H1 (cell line): ENCODE measurements at regions not wholly inside any gene's neighbourhood (a gene's known extent, or its start where the extent isn't known, plus 50 kb on each side); places are given as distances from the start of the nearest gene placed in this dataset.
"Not testable (repeated sequence)": the region's sequence is repeated elsewhere in the genome, so short reads cannot be mapped to it uniquely, and the experiment has no call there.

ENCODE experiments used
- CTCF ChIA-PET: fragments of 300-600 bp; sonication (Branson Sonifier 250); formaldehyde crosslinking; loops from one replicate; lab custom pipeline; 2021; ENCODE audit not compliant: partially characterized antibody; lab: Charles Lee
- POLR2A ChIA-PET: fragments of 300-600 bp; sonication (Branson Sonifier 250); formaldehyde crosslinking; loops from one replicate; lab custom pipeline; 2021; ENCODE audit warnings: inconsistent platforms; ENCODE audit not compliant: partially characterized antibody; lab: Charles Lee
- DNase-seq, 2 experiments: peaks; one replicate each; pipeline versions ENCODE4 v3.0.0 to v3.0.0-alpha.2; 2010 to 2022; ENCODE audit warnings: low spot score in 2 of 2, low read depth in 1 of 2, mixed read lengths in 1 of 2
- FAIRE-seq: peaks from 2 replicates; lab custom pipeline; 2011; peaks lifted over from hg19 to GRCh38; lab: Jason Lieb, UNC
- H2AFZ ChIP-seq: 2 replicates; pipeline ENCODE4 v1.8.1; 2012; ENCODE audit warnings: low read length, inconsistent platforms
- H2AK5ac ChIP-seq: 2 replicates; pipeline ENCODE4 v1.6.1; 2013; ENCODE audit warnings: low read depth, low read length
- H2BK120ac ChIP-seq: replicated peaks from 2 replicates; pipeline ENCODE3; 2013; ENCODE audit warnings: low read depth, low read length, inconsistent platforms
- H2BK12ac ChIP-seq: 2 replicates; pipeline ENCODE4 v1.6.1; 2013; ENCODE audit warnings: low read depth, low read length
- H2BK15ac ChIP-seq: 2 replicates; pipeline ENCODE4 v1.6.1; 2013; ENCODE audit warnings: low read length
- H2BK20ac ChIP-seq: 2 replicates; pipeline ENCODE4 v1.6.1; 2013; ENCODE audit warnings: low read length
- H2BK5ac ChIP-seq: 2 replicates; pipeline ENCODE4 v1.6.1; 2013; ENCODE audit warnings: low read depth, low read length
- H3K14ac ChIP-seq: 2 replicates; pipeline ENCODE4 v1.6.1; 2013; ENCODE audit warnings: inconsistent platforms; ENCODE audit not compliant: insufficient read length
- H3K18ac ChIP-seq: 2 replicates; pipeline ENCODE4 v1.6.1; 2013; ENCODE audit warnings: low read length; ENCODE audit errors: extremely low read depth
- H3K23ac ChIP-seq: 2 replicates; pipeline ENCODE4 v1.6.1; 2013; ENCODE audit warnings: inconsistent platforms; ENCODE audit not compliant: insufficient read length
- H3K23me2 ChIP-seq: 2 replicates; pipeline ENCODE4 v1.6.1; 2013; ENCODE audit warnings: low read depth, low read length
- H3K27ac ChIP-seq: 2 replicates; pipeline ENCODE4 v1.6.1; 2011; ENCODE audit warnings: low read depth, low read length, inconsistent platforms
- H3K27me3 ChIP-seq, 4 experiments: replicated peaks in 1 of 4; 1 replicate in 1 of 4; 2 replicates in 3 of 4; pipeline versions ENCODE4 v1.6.1 to v1.8.1; 2011 to 2013; ENCODE audit warnings: low read length in 3 of 4, mild to moderate bottlenecking in 3 of 4, inconsistent platforms in 2 of 4, mixed read lengths in 2 of 4, moderate library complexity in 1 of 4; ENCODE audit not compliant: control insufficient read depth in 3 of 4, insufficient read depth in 3 of 4; ENCODE audit errors: extremely low read depth in 1 of 4
- H3K36me3 ChIP-seq, 4 experiments: 2 replicates each; pipeline versions ENCODE4 v1.6.1 to v1.8.1; 2011 to 2013; ENCODE audit warnings: mild to moderate bottlenecking in 4 of 4, low read length in 3 of 4, moderate library complexity in 2 of 4, control low read depth in 1 of 4, inconsistent platforms in 1 of 4; ENCODE audit not compliant: insufficient read depth in 4 of 4, control insufficient read depth in 2 of 4
- H3K4ac ChIP-seq: replicated peaks from 2 replicates; pipeline ENCODE3; 2013; ENCODE audit warnings: low read length, low read depth, mixed read lengths, inconsistent platforms; ENCODE audit not compliant: insufficient read length
- H3K4me1 ChIP-seq, 4 experiments: replicated peaks in 1 of 4; 1 replicate in 1 of 4; 2 replicates in 3 of 4; pipeline versions ENCODE4 v1.6.1 to v1.8.1; 2011 to 2013; ENCODE audit warnings: low read length in 3 of 4, inconsistent platforms in 2 of 4, mixed read lengths in 1 of 4; ENCODE audit not compliant: insufficient read depth in 4 of 4, control insufficient read depth in 3 of 4
- H3K4me2 ChIP-seq, 2 experiments: 2 replicates each; pipeline versions ENCODE4 v1.6.1 to v1.8.1; 2011 to 2013; ENCODE audit warnings: low read depth in 2 of 2, low read length in 2 of 2, control low read depth in 1 of 2, inconsistent platforms in 1 of 2, mild to moderate bottlenecking in 1 of 2; ENCODE audit not compliant: insufficient read depth in 1 of 2
- H3K4me3 ChIP-seq, 4 experiments: fragments of 200-600, 300-600 bp in 1 of 4; sonication (generic), shearing (Covaris generic), sonication (Bioruptor Twin) in 1 of 4; 2 replicates each; pipeline versions ENCODE4 v1.5.1 to v1.8.1; 2011 to 2016; ENCODE audit warnings: low read length in 4 of 4, low read depth in 3 of 4, control low read depth in 2 of 4, inconsistent platforms in 2 of 4, mild to moderate bottlenecking in 2 of 4, mixed read lengths in 1 of 4, moderate library complexity in 1 of 4; ENCODE audit not compliant: insufficient read depth in 2 of 4; ENCODE audit errors: extremely low read depth in 1 of 4
- H3K56ac ChIP-seq: replicated peaks from 2 replicates; pipeline ENCODE3; 2013; ENCODE audit warnings: low read depth, mild to moderate bottlenecking, mixed read lengths, low read length, inconsistent platforms; ENCODE audit not compliant: insufficient read length
- H3K79me1 ChIP-seq: 2 replicates; pipeline ENCODE4 v1.6.1; 2013; ENCODE audit warnings: low read depth, low read length, control low read depth
- H3K79me2 ChIP-seq, 2 experiments: 2 replicates each; pipeline versions ENCODE4 v1.6.1 to v1.8.1; 2012 to 2013; ENCODE audit warnings: low read length in 2 of 2, mild to moderate bottlenecking in 2 of 2, inconsistent platforms in 1 of 2; ENCODE audit not compliant: insufficient read depth in 2 of 2, control insufficient read depth in 1 of 2
- H3K9ac ChIP-seq, 4 experiments: replicated peaks in 1 of 4; 1 replicate in 1 of 4; 2 replicates in 3 of 4; pipeline versions ENCODE4 v1.6.1 to v1.8.1; 2011 to 2013; ENCODE audit warnings: low read depth in 3 of 4, low read length in 3 of 4, control low read depth in 2 of 4, mild to moderate bottlenecking in 2 of 4, moderate library complexity in 2 of 4, inconsistent platforms in 1 of 4; ENCODE audit errors: extremely low read depth in 1 of 4
- H3K9me3 ChIP-seq, 2 experiments: 2 replicates each; pipeline versions ENCODE4 v1.6.1 to v1.8.1; 2012 to 2013; ENCODE audit warnings: mild to moderate bottlenecking in 2 of 2, moderate library complexity in 2 of 2, control low read depth in 1 of 2, inconsistent platforms in 1 of 2, low read depth in 1 of 2, low read length in 1 of 2, mixed read lengths in 1 of 2; ENCODE audit not compliant: insufficient read depth in 2 of 2
- H4K20me1 ChIP-seq, 2 experiments: replicated peaks in 1 of 2; 2 replicates each; pipeline versions ENCODE3 to v1.8.1; 2011 to 2013; ENCODE audit warnings: inconsistent platforms in 2 of 2, low read length in 2 of 2, mild to moderate bottlenecking in 1 of 2; ENCODE audit not compliant: insufficient read depth in 2 of 2, control insufficient read depth in 1 of 2
- H4K5ac ChIP-seq: 2 replicates; pipeline ENCODE4 v1.6.1; 2013; ENCODE audit warnings: low read length, low read depth, mixed read lengths, inconsistent platforms; ENCODE audit not compliant: insufficient read length
- H4K8ac ChIP-seq: 2 replicates; pipeline ENCODE4 v1.8.0; 2013; ENCODE audit warnings: mild to moderate bottlenecking, moderate library complexity, low read length, inconsistent platforms; ENCODE audit not compliant: insufficient read depth; ENCODE audit errors: extremely low read depth
- H4K91ac ChIP-seq: replicated peaks from 2 replicates; pipeline ENCODE3; 2013; ENCODE audit warnings: low read length, mixed read lengths, inconsistent platforms; ENCODE audit not compliant: insufficient read length
- WGBS, 2 experiments: shearing (Covaris generic) in 1 of 2; methylation state at CpG; one replicate each; pipeline versions ENCODE4 v1.1.6 to v1.1.7; 2013 to 2015; ENCODE audit warnings: low lambda C conversion rate in 2 of 2, mixed read lengths in 2 of 2, inconsistent platforms in 1 of 2, low coverage in 1 of 2, missing lambda C conversion rate in 1 of 2; ENCODE audit not compliant: insufficient replicate concordance in 2 of 2, insufficient coverage in 1 of 2, insufficient read length in 1 of 2; ENCODE audit errors: extremely low coverage in 1 of 2, missing lambda C conversion rate in 1 of 2; 5-methylcytosine and 5-hydroxymethylcytosine counted together

GRCh38 chrY:18311853-18312252, 234.7 kb upstream of the HSFY1 start:
- H2AK5ac ChIP-seq, H3K4ac ChIP-seq, H3K14ac ChIP-seq, H3K27me3 ChIP-seq, H2BK120ac ChIP-seq, H3K9me3 ChIP-seq, H3K9ac ChIP-seq, H3K27ac ChIP-seq, CTCF ChIA-PET, H2BK20ac ChIP-seq, H3K56ac ChIP-seq, H3K23me2 ChIP-seq, H2BK12ac ChIP-seq, H3K18ac ChIP-seq, H3K4me3 ChIP-seq, H2AFZ ChIP-seq, H3K4me1 ChIP-seq, H3K23ac ChIP-seq, H3K36me3 ChIP-seq, H3K79me2 ChIP-seq, H3K4me2 ChIP-seq, FAIRE-seq, H3K79me1 ChIP-seq, H4K91ac ChIP-seq, H2BK15ac ChIP-seq, H2BK5ac ChIP-seq, H4K8ac ChIP-seq, H4K5ac ChIP-seq, DNase-seq, H4K20me1 ChIP-seq, POLR2A ChIA-PET: not testable (repeated sequence)
- WGBS, 2 experiments: no CpG with 5 or more reads among the region's 5 CpGs

DNA sequence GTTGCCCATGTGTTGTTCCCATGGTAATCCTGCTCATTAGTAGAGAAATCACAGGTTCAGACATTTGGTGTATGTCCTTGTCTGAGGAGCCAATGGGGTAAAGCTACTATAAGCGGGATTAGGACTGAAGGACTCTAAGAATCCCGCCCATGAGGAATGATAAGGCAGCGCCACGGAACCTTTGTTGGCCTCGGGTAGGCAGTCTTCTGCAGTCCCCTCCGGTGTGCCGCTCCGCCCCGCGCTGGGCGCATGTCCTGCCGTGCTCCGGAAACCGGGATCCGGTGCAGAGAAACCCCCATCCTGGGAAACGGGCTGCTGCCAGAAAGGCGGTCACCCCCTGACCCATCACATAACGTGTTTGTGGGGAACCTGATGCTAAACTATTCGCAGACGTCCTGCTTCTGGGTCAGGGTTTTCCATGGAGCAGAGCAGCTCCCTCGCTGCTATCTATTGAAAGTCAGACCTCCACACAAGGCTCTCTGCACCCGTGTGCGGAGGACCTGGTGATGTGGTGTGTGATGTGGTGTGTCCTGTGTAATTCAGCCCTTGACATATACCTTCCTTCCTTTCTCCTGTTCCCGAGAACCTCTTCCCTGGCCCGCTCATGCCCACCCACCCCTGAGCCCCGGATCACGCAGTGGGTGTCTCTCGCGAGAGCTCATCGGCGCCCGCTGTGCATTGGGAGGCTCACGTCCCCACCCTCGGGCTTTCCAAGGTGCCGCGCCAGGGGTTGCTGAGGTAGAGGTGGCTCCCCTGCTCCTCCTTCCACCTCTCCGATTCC, 220.8 kb upstream of the HSFY1 start:
- H2BK20ac ChIP-seq, H4K5ac ChIP-seq, DNase-seq, H3K27ac ChIP-seq, H4K20me1 ChIP-seq, CTCF ChIA-PET, FAIRE-seq, H3K79me1 ChIP-seq, H2BK5ac ChIP-seq, H3K14ac ChIP-seq, H2AFZ ChIP-seq, H3K23ac ChIP-seq, H3K4me1 ChIP-seq, H2BK15ac ChIP-seq, H4K8ac ChIP-seq, H3K4me2 ChIP-seq, H3K9ac ChIP-seq, H3K79me2 ChIP-seq, H3K9me3 ChIP-seq, H3K56ac ChIP-seq, H3K27me3 ChIP-seq, H3K36me3 ChIP-seq, H2AK5ac ChIP-seq, H2BK12ac ChIP-seq, H4K91ac ChIP-seq, H3K4ac ChIP-seq, POLR2A ChIA-PET, H3K23me2 ChIP-seq, H2BK120ac ChIP-seq, H3K4me3 ChIP-seq, H3K18ac ChIP-seq: not testable (repeated sequence)
- no CpG with 5 or more reads among the region's 37 CpGs for WGBS, 2 experiments
